ENCODE measurements at regions not wholly inside any gene's neighbourhood (a gene's known extent, or its start where the extent isn't known, plus 50 kb on each side); places are given as distances from the start of the nearest gene placed in this dataset.

GRCh38 chr9:14961372-14962068 is 51.3 kb upstream of the FREM1 start:
- no peak for DNase-seq

GRCh38 chr9:14960881-14961280 is 50.7 kb upstream of the FREM1 start:
- DNase-seq = no peak
